ENCODE measurements at regions not wholly inside any gene's neighbourhood (a gene's known extent, or its start where the extent isn't known, plus 50 kb on each side); places are given as distances from the start of the nearest gene placed in this dataset.

- ChIA-PET CTCF (no interaction called here), POLR2A (no interaction called here)
- Histone ChIP-seq H3K27ac (no peak overlapping the region), H3K4me2 (no peak overlapping the region), H3K9me3 (no peaks in the 10 kb centered on the region), H3K4me3 (no peak overlapping the region), H3K4me1 (no peaks in the 10 kb centered on the region)
- no peak for DNase-seq (ENCODE audit: low read depth in 1 of 2, low spot score in 1 of 2)
- 60% methylated on average over 10 of the region's 10 CpGs for WGBS (ENCODE audit: missing lambda C conversion rate)
- ATAC-seq, result no peak
- no peak for FAIRE-seq
- TF ChIP-seq EHF (CRISPR knock-in tag; IDR thresholded peaks at IDR 0.05), result no peak
- no peak for TF ChIP-seq BCL3 (IDR thresholded peaks at IDR 0.05)
- TF ChIP-seq, protein P1, sequence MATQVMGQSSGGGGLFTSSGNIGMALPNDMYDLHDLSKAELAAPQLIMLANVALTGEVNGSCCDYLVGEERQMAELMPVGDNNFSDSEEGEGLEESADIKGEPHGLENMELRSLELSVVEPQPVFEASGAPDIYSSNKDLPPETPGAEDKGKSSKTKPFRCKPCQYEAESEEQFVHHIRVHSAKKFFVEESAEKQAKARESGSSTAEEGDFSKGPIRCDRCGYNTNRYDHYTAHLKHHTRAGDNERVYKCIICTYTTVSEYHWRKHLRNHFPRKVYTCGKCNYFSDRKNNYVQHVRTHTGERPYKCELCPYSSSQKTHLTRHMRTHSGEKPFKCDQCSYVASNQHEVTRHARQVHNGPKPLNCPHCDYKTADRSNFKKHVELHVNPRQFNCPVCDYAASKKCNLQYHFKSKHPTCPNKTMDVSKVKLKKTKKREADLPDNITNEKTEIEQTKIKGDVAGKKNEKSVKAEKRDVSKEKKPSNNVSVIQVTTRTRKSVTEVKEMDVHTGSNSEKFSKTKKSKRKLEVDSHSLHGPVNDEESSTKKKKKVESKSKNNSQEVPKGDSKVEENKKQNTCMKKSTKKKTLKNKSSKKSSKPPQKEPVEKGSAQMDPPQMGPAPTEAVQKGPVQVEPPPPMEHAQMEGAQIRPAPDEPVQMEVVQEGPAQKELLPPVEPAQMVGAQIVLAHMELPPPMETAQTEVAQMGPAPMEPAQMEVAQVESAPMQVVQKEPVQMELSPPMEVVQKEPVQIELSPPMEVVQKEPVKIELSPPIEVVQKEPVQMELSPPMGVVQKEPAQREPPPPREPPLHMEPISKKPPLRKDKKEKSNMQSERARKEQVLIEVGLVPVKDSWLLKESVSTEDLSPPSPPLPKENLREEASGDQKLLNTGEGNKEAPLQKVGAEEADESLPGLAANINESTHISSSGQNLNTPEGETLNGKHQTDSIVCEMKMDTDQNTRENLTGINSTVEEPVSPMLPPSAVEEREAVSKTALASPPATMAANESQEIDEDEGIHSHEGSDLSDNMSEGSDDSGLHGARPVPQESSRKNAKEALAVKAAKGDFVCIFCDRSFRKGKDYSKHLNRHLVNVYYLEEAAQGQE (IDR thresholded peaks at IDR 0.05), result no peak
- TF ChIP-seq HOXA7 (CRISPR knock-in tag; IDR thresholded peaks at IDR 0.05), result no peak
- no peak for TF ChIP-seq ZSCAN20 (CRISPR knock-in tag; IDR thresholded peaks at IDR 0.05)
- no peak for TF ChIP-seq KDM5A (IDR thresholded peaks at IDR 0.05)
- TF ChIP-seq POLR2AphosphoS2 (conservative IDR thresholded peaks at IDR 0.05; ENCODE audit: low read length), result no peak
- no peak for TF ChIP-seq KDM1A (IDR thresholded peaks at IDR 0.05; ENCODE audit: low read depth)
- TF ChIP-seq ZNF302 (CRISPR knock-in tag; IDR thresholded peaks at IDR 0.05), result no peak
- no peak for TF ChIP-seq CHD4 (IDR thresholded peaks at IDR 0.05; ENCODE audit: borderline replicate concordance)
- no peak for TF ChIP-seq HOXB13 (CRISPR knock-in tag; IDR thresholded peaks at IDR 0.05; ENCODE audit: low read depth)
- no peak for TF ChIP-seq HMGXB4 (CRISPR knock-in tag; IDR thresholded peaks at IDR 0.05; ENCODE audit: borderline replicate concordance)
- TF ChIP-seq, protein P2, sequence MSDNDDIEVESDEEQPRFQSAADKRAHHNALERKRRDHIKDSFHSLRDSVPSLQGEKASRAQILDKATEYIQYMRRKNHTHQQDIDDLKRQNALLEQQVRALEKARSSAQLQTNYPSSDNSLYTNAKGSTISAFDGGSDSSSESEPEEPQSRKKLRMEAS (IDR thresholded peaks at IDR 0.05), result no peak
- no peak for TF ChIP-seq RNF2 (IDR thresholded peaks at IDR 0.05; ENCODE audit: borderline replicate concordance, low read depth)
- no peak for TF ChIP-seq MAZ (IDR thresholded peaks at IDR 0.05; ENCODE audit: borderline replicate concordance, low read depth, low read length)
- TF ChIP-seq CHD2 (IDR thresholded peaks at IDR 0.05; ENCODE audit: low read length, partially characterized antibody), result no peak
- no peak for TF ChIP-seq RARB (CRISPR knock-in tag; IDR thresholded peaks at IDR 0.05)
- TF ChIP-seq ELK1 (IDR thresholded peaks at IDR 0.05; ENCODE audit: low read depth, low read length), result no peak
- TF ChIP-seq SMC3 (IDR thresholded peaks at IDR 0.05), result no peak
- TF ChIP-seq FOXS1 (CRISPR knock-in tag; IDR thresholded peaks at IDR 0.05), result no peak
Measured at GRCh38 chr1:30467101-30467500, 256.3 kb downstream of the MATN1 start.
